ENCODE measurements at regions not wholly inside any gene's neighbourhood (a gene's known extent, or its start where the extent isn't known, plus 50 kb on each side); places are given as distances from the start of the nearest gene placed in this dataset.

- Mint-ChIP-seq H3K27me3 (no peaks in the 10 kb centered on the region), H3K27ac (no peak overlapping the region), H3K9me3 (ENCODE audit: low read depth) (peaks cover 28% of the 10 kb centered on the region), H3K4me1 (ENCODE audit: low read depth) (no peaks in the 10 kb centered on the region), H3K36me3 (ENCODE audit: insufficient read depth) (peaks cover 8% of the 10 kb centered on the region), H3K4me3 (ENCODE audit: low read depth) (no peak overlapping the region)
- no peak for TF ChIP-seq CTCF (IDR thresholded peaks at IDR 0.05; ENCODE audit: unreplicated experiment)
- no peak for DNase-seq (ENCODE audit: low spot score, unreplicated experiment)
Observed at GRCh38 chr4:181933471-181933870, 309.7 kb upstream of the TENM3 start.

- no peaks in the 10 kb centered on the region for H3K27me3 Mint-ChIP-seq
- H3K4me1 Mint-ChIP-seq (ENCODE audit: low read depth): peaks cover 6% of the 10 kb centered on the region
- H3K36me3 Mint-ChIP-seq (ENCODE audit: insufficient read depth): no peaks in the 10 kb centered on the region
- no peak overlapping the region for H3K4me3 Mint-ChIP-seq (ENCODE audit: low read depth)
- no peaks in the 10 kb centered on the region for H3K9me3 Mint-ChIP-seq (ENCODE audit: low read depth)
- no peak for DNase-seq (ENCODE audit: low spot score, unreplicated experiment)
- TF ChIP-seq CTCF (IDR thresholded peaks at IDR 0.05; ENCODE audit: unreplicated experiment): no peak
- H3K27ac Mint-ChIP-seq: no peak overlapping the region
Observed at GRCh38 chr4:181938631-181939030, 304.6 kb upstream of the TENM3 start.

- no peaks in the 10 kb centered on the region for H3K9me3 Mint-ChIP-seq (ENCODE audit: low read depth)
- TF ChIP-seq CTCF (IDR thresholded peaks at IDR 0.05; ENCODE audit: unreplicated experiment): no peak
- no peak overlapping the region for H3K4me3 Mint-ChIP-seq (ENCODE audit: low read depth)
- H3K27me3 Mint-ChIP-seq: no peaks in the 10 kb centered on the region
- peaks cover 6% of the 10 kb centered on the region for H3K4me1 Mint-ChIP-seq (ENCODE audit: low read depth)
- no peaks in the 10 kb centered on the region for H3K36me3 Mint-ChIP-seq (ENCODE audit: insufficient read depth)
- no peak overlapping the region for H3K27ac Mint-ChIP-seq
- no peak for DNase-seq (ENCODE audit: low spot score, unreplicated experiment)
Observed at GRCh38 chr4:181939199-181939945, 303.8 kb upstream of the TENM3 start.

GRCh38 chr4:181944527-181944926 lies 298.7 kb upstream of the TENM3 start:
- TF ChIP-seq CTCF (IDR thresholded peaks at IDR 0.05; ENCODE audit: unreplicated experiment): no peak
- H3K36me3 Mint-ChIP-seq (ENCODE audit: insufficient read depth): no peaks in the 10 kb centered on the region
- H3K27me3 Mint-ChIP-seq: no peaks in the 10 kb centered on the region
- H3K9me3 Mint-ChIP-seq (ENCODE audit: low read depth): no peaks in the 10 kb centered on the region
- DNase-seq (ENCODE audit: low spot score, unreplicated experiment): no peak
- H3K27ac Mint-ChIP-seq: no peak overlapping the region
- H3K4me3 Mint-ChIP-seq (ENCODE audit: low read depth): no peak overlapping the region
- peaks cover 6% of the 10 kb centered on the region for H3K4me1 Mint-ChIP-seq (ENCODE audit: low read depth)

- TF ChIP-seq CTCF (IDR thresholded peaks at IDR 0.05; ENCODE audit: unreplicated experiment): no peak
Observed at GRCh38 chr4:181946902-181947301, 296.3 kb upstream of the TENM3 start.

More at GRCh38 chr4:181946902-181947301, 296.3 kb upstream of the TENM3 start:
- Mint-ChIP-seq H3K4me3 (ENCODE audit: low read depth) (no peak overlapping the region), H3K9me3 (ENCODE audit: low read depth) (no peaks in the 10 kb centered on the region), H3K27me3 (no peaks in the 10 kb centered on the region), H3K27ac (no peak overlapping the region), H3K36me3 (ENCODE audit: insufficient read depth) (no peaks in the 10 kb centered on the region), H3K4me1 (ENCODE audit: low read depth) (peaks cover 2% of the 10 kb centered on the region)
- no peak for DNase-seq (ENCODE audit: low spot score, unreplicated experiment)
